ENCODE measurements at regions not wholly inside any gene's neighbourhood (a gene's known extent, or its start where the extent isn't known, plus 50 kb on each side); places are given as distances from the start of the nearest gene placed in this dataset.

GRCh38 chr20:4095639-4096038 is 53.0 kb upstream of the SMOX start:
- no peaks in the 10 kb centered on the region for H3K27me3 ChIP-seq
- no peaks in the 10 kb centered on the region for H3K36me3 ChIP-seq
- no peak for DNase-seq
- H3K4me1 ChIP-seq (ENCODE audit: insufficient read depth) = no peaks in the 10 kb centered on the region
- no peaks in the 10 kb centered on the region for H3K9me3 ChIP-seq
- WGBS, 3 donors = 34 to 62% (median 44%) methylated on average over 2 of the region's 2 CpGs
- no peak overlapping the region for H3K27ac ChIP-seq
- no peak overlapping the region for H3K4me3 ChIP-seq
- no peak for TF ChIP-seq EP300 (IDR thresholded peaks at IDR 0.05)
- no peak for TF ChIP-seq POLR2A (IDR thresholded peaks at IDR 0.05)
- no peak for TF ChIP-seq CTCF (IDR thresholded peaks at IDR 0.05)
- intact Hi-C loops (cut with DNase I) = no loop called here

- TF ChIP-seq CTCF (IDR thresholded peaks at IDR 0.05) = no peak
- no peak overlapping the region for H3K4me3 ChIP-seq
- 48 to 51% (median 50%) methylated on average over 24 of the region's 24 CpGs for WGBS, 3 donors
- intact Hi-C loops (cut with DNase I) = no loop called here
- no peaks in the 10 kb centered on the region for H3K9me3 ChIP-seq
- H3K36me3 ChIP-seq = no peaks in the 10 kb centered on the region
- H3K27me3 ChIP-seq = no peaks in the 10 kb centered on the region
- H3K27ac ChIP-seq = no peak overlapping the region
- peak; percentile 39 to 78 (median 59) for DNase-seq
- H3K4me1 ChIP-seq (ENCODE audit: insufficient read depth) = no peaks in the 10 kb centered on the region
Measured at GRCh38 chr20:4091490-4092479, 56.8 kb upstream of the SMOX start.

- DNase-seq = no peak
- H3K4me3 ChIP-seq = no peak overlapping the region
- H3K36me3 ChIP-seq = no peaks in the 10 kb centered on the region
- no peak for TF ChIP-seq POLR2A (IDR thresholded peaks at IDR 0.05)
- no peak for TF ChIP-seq EP300 (IDR thresholded peaks at IDR 0.05)
- TF ChIP-seq CTCF (IDR thresholded peaks at IDR 0.05) = no peak
- WGBS, 3 donors = 62 to 66% (median 63%) methylated on average over 6 of the region's 6 CpGs
- no peaks in the 10 kb centered on the region for H3K27me3 ChIP-seq
- no peaks in the 10 kb centered on the region for H3K9me3 ChIP-seq
- H3K4me1 ChIP-seq (ENCODE audit: insufficient read depth) = no peaks in the 10 kb centered on the region
- no peak overlapping the region for H3K27ac ChIP-seq
- intact Hi-C loops (cut with DNase I) = no loop called here
Measured at GRCh38 chr20:4090756-4091489, 57.7 kb upstream of the SMOX start.

- peaks cover 3% of the 10 kb centered on the region for H3K4me1 ChIP-seq (ENCODE audit: insufficient read depth)
- H3K36me3 ChIP-seq = no peaks in the 10 kb centered on the region
- H3K27me3 ChIP-seq = no peaks in the 10 kb centered on the region
- intact Hi-C loops (cut with DNase I) = loop anchor here (2.0 to 10.0 kb wide), 5 partner anchors 73 to 205 kb away; partner anchors contain the start of genes RNF24 (in 3 of the 4) and PANK2 (in 1 of the 4)
- TF ChIP-seq CTCF (IDR thresholded peaks at IDR 0.05) (no peak), POLR2A (IDR thresholded peaks at IDR 0.05) (no peak), EP300 (IDR thresholded peaks at IDR 0.05) (no peak)
- WGBS, 3 donors = 87 to 88% (median 88%) methylated on average over 11 of the region's 11 CpGs
- no peak overlapping the region for H3K4me3 ChIP-seq
- H3K9me3 ChIP-seq = no peaks in the 10 kb centered on the region
- no peak overlapping the region for H3K27ac ChIP-seq
- no peak for DNase-seq
Measured at GRCh38 chr20:4089756-4090487, 58.7 kb upstream of the SMOX start.

All from ovary (tissue), 7 donors.